ENCODE measurements at regions not wholly inside any gene's neighbourhood (a gene's known extent, or its start where the extent isn't known, plus 50 kb on each side); places are given as distances from the start of the nearest gene placed in this dataset.

DNA sequence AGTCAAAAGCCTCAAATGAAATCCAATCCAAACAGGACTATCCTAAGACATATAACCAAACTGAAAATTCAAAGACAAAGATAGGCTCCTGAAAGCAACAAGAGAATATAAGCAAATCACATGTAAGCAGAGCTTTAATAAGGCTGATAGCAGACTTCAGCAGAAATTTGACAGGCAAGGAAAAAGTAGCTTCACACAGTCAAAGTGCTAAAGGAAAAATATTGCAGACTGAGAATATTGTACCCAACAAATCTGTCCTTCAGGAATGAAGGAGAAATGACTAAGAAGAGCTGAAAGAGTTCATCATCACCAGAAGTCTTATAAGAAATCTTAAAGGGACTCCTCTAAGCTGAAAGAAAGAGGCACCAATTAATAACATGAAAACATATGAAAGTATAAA lies 150.0 kb downstream of the EVA1A start:
- no peaks in the 10 kb centered on the region for H3K79me2 ChIP-seq (ENCODE audit: control insufficient read depth, insufficient read depth, low read length, poor library complexity)
- H2AK5ac ChIP-seq (ENCODE audit: low read length), result no peak overlapping the region
- no peaks in the 10 kb centered on the region for H3K36me3 ChIP-seq (ENCODE audit: control insufficient read depth in 1 of 2, insufficient read depth in 2 of 2, low read length in 2 of 2)
- H2BK5ac ChIP-seq (ENCODE audit: low read depth, low read length, poor library complexity), result no peak overlapping the region
- H3K14ac ChIP-seq (ENCODE audit: low read length), result no peak overlapping the region
- no peak overlapping the region for H3K4me2 ChIP-seq (ENCODE audit: low read length)
- H4K12ac ChIP-seq (ENCODE audit: low read depth, low read length), result no peak overlapping the region
- H3K4me1 ChIP-seq (ENCODE audit: control insufficient read depth in 1 of 2, insufficient read depth in 2 of 2, low read length in 2 of 2), result no peaks in the 10 kb centered on the region
- no peak overlapping the region for H3K18ac ChIP-seq (ENCODE audit: low read length)
- no peak overlapping the region for H2AFZ ChIP-seq (ENCODE audit: insufficient read depth, low read length, poor library complexity)
- no peaks in the 10 kb centered on the region for H3K27me3 ChIP-seq (ENCODE audit: insufficient read depth, low read length)
- H2BK12ac ChIP-seq (ENCODE audit: low read length), result no peak overlapping the region
- H3K23ac ChIP-seq (ENCODE audit: low read length), result no peak overlapping the region
- H3K27ac ChIP-seq (ENCODE audit: low read depth, low read length), result no peak overlapping the region
- H3K79me1 ChIP-seq (ENCODE audit: low read length), result no peaks in the 10 kb centered on the region
- H3K4me3 ChIP-seq (ENCODE audit: low read depth, low read length), result no peak overlapping the region
- no peak overlapping the region for H2BK120ac ChIP-seq (ENCODE audit: insufficient read depth, low read length, poor library complexity)
- H4K8ac ChIP-seq (ENCODE audit: low read depth, low read length), result no peak overlapping the region
- no peak overlapping the region for H4K91ac ChIP-seq (ENCODE audit: low read depth, low read length)
- H3K9me3 ChIP-seq (ENCODE audit: insufficient read depth, low read depth, low read length), result peaks cover 2% of the 10 kb centered on the region
- no peak overlapping the region for H3K4ac ChIP-seq (ENCODE audit: low read depth, low read length)
- DNase-seq, result no peak
- H3K9ac ChIP-seq (ENCODE audit: low read length), result no peak overlapping the region

DNA sequence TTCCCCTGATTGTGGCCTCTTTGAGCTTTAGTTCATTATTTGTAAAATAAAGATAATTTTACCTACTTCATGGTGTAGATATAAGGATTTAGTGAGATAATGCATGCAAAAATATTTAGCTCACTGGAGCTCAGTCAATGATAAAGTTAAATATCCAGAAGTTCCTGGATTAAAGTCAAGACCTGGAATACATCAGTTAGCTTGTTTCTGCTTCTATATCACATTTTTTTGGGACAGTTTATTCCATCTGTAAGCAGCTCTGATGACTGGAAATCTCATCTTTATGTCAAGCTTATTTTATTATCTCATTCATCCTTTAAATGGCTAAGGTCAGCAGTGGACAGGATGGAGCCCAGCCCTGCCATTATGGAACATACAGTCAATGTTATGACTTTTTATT lies 152.0 kb downstream of the EVA1A start:
- no peaks in the 10 kb centered on the region for H3K27me3 ChIP-seq (ENCODE audit: insufficient read depth, low read length)
- no peak overlapping the region for H3K4ac ChIP-seq (ENCODE audit: low read depth, low read length)
- no peak overlapping the region for H2BK120ac ChIP-seq (ENCODE audit: insufficient read depth, low read length, poor library complexity)
- H3K9ac ChIP-seq (ENCODE audit: low read length), result no peak overlapping the region
- H3K4me2 ChIP-seq (ENCODE audit: low read length), result no peak overlapping the region
- no peaks in the 10 kb centered on the region for H3K4me1 ChIP-seq (ENCODE audit: control insufficient read depth in 1 of 2, insufficient read depth in 2 of 2, low read length in 2 of 2)
- H3K4me3 ChIP-seq (ENCODE audit: low read depth, low read length), result no peak overlapping the region
- H3K36me3 ChIP-seq (ENCODE audit: control insufficient read depth in 1 of 2, insufficient read depth in 2 of 2, low read length in 2 of 2), result no peaks in the 10 kb centered on the region
- no peaks in the 10 kb centered on the region for H3K79me1 ChIP-seq (ENCODE audit: low read length)
- no peak overlapping the region for H3K14ac ChIP-seq (ENCODE audit: low read length)
- peaks cover 2% of the 10 kb centered on the region for H3K9me3 ChIP-seq (ENCODE audit: insufficient read depth, low read depth, low read length)
- no peak overlapping the region for H2BK12ac ChIP-seq (ENCODE audit: low read length)
- H2BK5ac ChIP-seq (ENCODE audit: low read depth, low read length, poor library complexity), result no peak overlapping the region
- H4K12ac ChIP-seq (ENCODE audit: low read depth, low read length), result no peak overlapping the region
- no peak overlapping the region for H2AK5ac ChIP-seq (ENCODE audit: low read length)
- no peak for DNase-seq
- no peak overlapping the region for H4K91ac ChIP-seq (ENCODE audit: low read depth, low read length)
- H4K8ac ChIP-seq (ENCODE audit: low read depth, low read length), result no peak overlapping the region
- no peak overlapping the region for H3K23ac ChIP-seq (ENCODE audit: low read length)
- no peak overlapping the region for H3K27ac ChIP-seq (ENCODE audit: low read depth, low read length)
- no peaks in the 10 kb centered on the region for H3K79me2 ChIP-seq (ENCODE audit: control insufficient read depth, insufficient read depth, low read length, poor library complexity)
- no peak overlapping the region for H3K18ac ChIP-seq (ENCODE audit: low read length)
- H2AFZ ChIP-seq (ENCODE audit: insufficient read depth, low read length, poor library complexity), result no peak overlapping the region

GRCh38 chr2:75407038-75407530 lies 153.7 kb downstream of the EVA1A start:
- no peak for DNase-seq
- Histone ChIP-seq H3K27ac (ENCODE audit: low read depth, low read length) (no peak overlapping the region), H2AFZ (ENCODE audit: insufficient read depth, low read length, poor library complexity) (no peak overlapping the region), H3K79me1 (ENCODE audit: low read length) (no peaks in the 10 kb centered on the region), H2BK120ac (ENCODE audit: insufficient read depth, low read length, poor library complexity) (no peak overlapping the region), H2BK12ac (ENCODE audit: low read length) (no peak overlapping the region), H3K4ac (ENCODE audit: low read depth, low read length) (no peak overlapping the region), H2AK5ac (ENCODE audit: low read length) (no peak overlapping the region), H3K14ac (ENCODE audit: low read length) (no peak overlapping the region), H3K9me3 (ENCODE audit: insufficient read depth, low read depth, low read length) (peaks cover 2% of the 10 kb centered on the region), H3K36me3 (ENCODE audit: control insufficient read depth in 1 of 2, insufficient read depth in 2 of 2, low read length in 2 of 2) (no peaks in the 10 kb centered on the region), H4K12ac (ENCODE audit: low read depth, low read length) (no peak overlapping the region), H3K79me2 (ENCODE audit: control insufficient read depth, insufficient read depth, low read length, poor library complexity) (no peaks in the 10 kb centered on the region), H3K18ac (ENCODE audit: low read length) (no peak overlapping the region), H4K91ac (ENCODE audit: low read depth, low read length) (no peak overlapping the region), H3K27me3 (ENCODE audit: insufficient read depth, low read length) (no peaks in the 10 kb centered on the region), H3K4me2 (ENCODE audit: low read length) (no peak overlapping the region), H3K9ac (ENCODE audit: low read length) (no peak overlapping the region), H3K4me3 (ENCODE audit: low read depth, low read length) (no peak overlapping the region), H3K23ac (ENCODE audit: low read length) (no peak overlapping the region), H3K4me1 (ENCODE audit: control insufficient read depth in 1 of 2, insufficient read depth in 2 of 2, low read length in 2 of 2) (no peaks in the 10 kb centered on the region), H4K8ac (ENCODE audit: low read depth, low read length) (no peak overlapping the region), H2BK5ac (ENCODE audit: low read depth, low read length, poor library complexity) (no peak overlapping the region)
- WGBS (ENCODE audit: extremely low coverage, insufficient coverage, insufficient read length), result no CpG with 5 or more reads among the region's 3 CpGs

DNA sequence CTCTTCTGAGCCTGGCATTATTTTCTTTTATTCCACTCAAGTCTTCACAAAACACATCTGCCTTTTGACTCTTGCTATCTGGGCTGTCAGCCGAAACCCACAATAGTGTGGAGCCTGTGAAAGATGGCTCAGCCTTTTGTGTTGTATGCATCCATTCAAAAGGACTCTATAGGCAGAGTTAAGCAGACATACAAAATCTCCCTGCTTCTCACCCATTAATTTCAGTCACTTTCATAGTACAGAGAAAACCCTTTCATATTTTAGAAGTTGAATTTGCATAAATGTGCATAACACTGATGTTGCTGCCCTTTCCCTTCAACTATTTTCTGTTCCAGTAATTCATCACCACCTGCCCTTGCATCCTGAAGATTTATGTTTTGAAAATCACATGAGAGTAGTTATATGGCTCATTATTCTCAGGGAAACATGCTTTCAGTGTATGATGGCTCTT lies 154.6 kb downstream of the EVA1A start:
- no CpG with 5 or more reads among the region's 1 CpG for WGBS (ENCODE audit: extremely low coverage, insufficient coverage, insufficient read length)
- Histone ChIP-seq H3K79me2 (ENCODE audit: control insufficient read depth, insufficient read depth, low read length, poor library complexity) (no peaks in the 10 kb centered on the region), H3K4me3 (ENCODE audit: low read depth, low read length) (no peak overlapping the region), H3K27me3 (ENCODE audit: insufficient read depth, low read length) (no peaks in the 10 kb centered on the region), H3K23ac (ENCODE audit: low read length) (no peak overlapping the region), H3K9ac (ENCODE audit: low read length) (no peak overlapping the region), H3K27ac (ENCODE audit: low read depth, low read length) (no peak overlapping the region), H3K4ac (ENCODE audit: low read depth, low read length) (no peak overlapping the region), H2BK12ac (ENCODE audit: low read length) (no peak overlapping the region), H3K79me1 (ENCODE audit: low read length) (no peaks in the 10 kb centered on the region), H3K14ac (ENCODE audit: low read length) (no peak overlapping the region), H2BK120ac (ENCODE audit: insufficient read depth, low read length, poor library complexity) (no peak overlapping the region), H3K36me3 (ENCODE audit: control insufficient read depth in 1 of 2, insufficient read depth in 2 of 2, low read length in 2 of 2) (no peaks in the 10 kb centered on the region), H4K8ac (ENCODE audit: low read depth, low read length) (no peak overlapping the region), H3K18ac (ENCODE audit: low read length) (no peak overlapping the region), H3K9me3 (ENCODE audit: insufficient read depth, low read depth, low read length) (peaks cover 2% of the 10 kb centered on the region), H3K4me2 (ENCODE audit: low read length) (no peak overlapping the region), H2BK5ac (ENCODE audit: low read depth, low read length, poor library complexity) (no peak overlapping the region), H4K12ac (ENCODE audit: low read depth, low read length) (no peak overlapping the region), H2AFZ (ENCODE audit: insufficient read depth, low read length, poor library complexity) (no peak overlapping the region), H2AK5ac (ENCODE audit: low read length) (no peak overlapping the region), H3K4me1 (ENCODE audit: control insufficient read depth in 1 of 2, insufficient read depth in 2 of 2, low read length in 2 of 2) (no peaks in the 10 kb centered on the region), H4K91ac (ENCODE audit: low read depth, low read length) (no peak overlapping the region)
- no peak for DNase-seq

Measured in trophoblast cell (in vitro differentiated cells and primary cell).